DND-41 (cell line): ENCODE measurements at regions not wholly inside any gene's neighbourhood (a gene's known extent, or its start where the extent isn't known, plus 50 kb on each side); places are given as distances from the start of the nearest gene placed in this dataset.

Source experiments
- ATAC-seq: fragments of 200-7000 bp; cut with Tn5 transposase; 3 replicates; pipeline ENCODE4 v1.9.1; 2021; ENCODE audit warnings: low read depth; ENCODE audit not compliant: insufficient read depth
- DNase-seq: peaks from one replicate; pipeline ENCODE4 v3.0.0-alpha.2; 2020
- H2AFZ ChIP-seq: 2 replicates; pipeline ENCODE4 v1.6.0; 2012; ENCODE audit warnings: low read depth, low read length
- H3K27ac ChIP-seq: 2 replicates; pipeline ENCODE4 v1.5.1; 2012; ENCODE audit warnings: low read length, inconsistent platforms
- H3K27me3 ChIP-seq: fragments of 200-600 bp; sonication (generic); 2 replicates; pipeline ENCODE4 v1.6.0; 2012; ENCODE audit warnings: low read length, mild to moderate bottlenecking, inconsistent platforms; ENCODE audit not compliant: insufficient read depth, poor library complexity
- H3K36me3 ChIP-seq: 2 replicates; pipeline ENCODE4 v1.5.1; 2012; ENCODE audit warnings: low read length, inconsistent platforms; ENCODE audit not compliant: insufficient read depth
- H3K4me1 ChIP-seq: 2 replicates; pipeline ENCODE4 v1.5.1; 2012; ENCODE audit warnings: mild to moderate bottlenecking, low read length; ENCODE audit not compliant: insufficient read depth
- H3K4me2 ChIP-seq: 2 replicates; pipeline ENCODE4 v1.6.0; 2012; ENCODE audit warnings: mild to moderate bottlenecking, moderate library complexity, low read length, inconsistent platforms; ENCODE audit not compliant: insufficient read depth
- H3K4me3 ChIP-seq, 2 experiments: fragments of 200-600 bp in 1 of 2; shearing (Covaris generic) in 1 of 2; 2 replicates each; pipeline ENCODE4 v1.5.1; 2012 to 2016; ENCODE audit warnings: inconsistent platforms in 2 of 2, low read length in 2 of 2, mild to moderate bottlenecking in 2 of 2, low read depth in 1 of 2, moderate library complexity in 1 of 2
- H3K79me2 ChIP-seq: 2 replicates; pipeline ENCODE4 v1.6.0; 2012; ENCODE audit warnings: low read length, inconsistent platforms; ENCODE audit not compliant: insufficient read depth
- H3K9ac ChIP-seq: 2 replicates; pipeline ENCODE4 v1.6.0; 2012; ENCODE audit warnings: low read depth, mild to moderate bottlenecking, inconsistent platforms, low read length, moderate library complexity
- H3K9me3 ChIP-seq: 2 replicates; pipeline ENCODE4 v1.5.1; 2012; ENCODE audit warnings: low read length, moderate library complexity, mild to moderate bottlenecking, inconsistent platforms; ENCODE audit not compliant: insufficient read depth, severe bottlenecking
- H4K20me1 ChIP-seq: 2 replicates; pipeline ENCODE4 v1.6.0; 2012; ENCODE audit warnings: low read length; ENCODE audit not compliant: insufficient read depth
- EZH2 ChIP-seq: IDR thresholded peaks from 3 replicates; pipeline ENCODE4 v1.6.1; 2012; ENCODE audit warnings: borderline replicate concordance, low read depth, mild to moderate bottlenecking, moderate library complexity, low read length, inconsistent platforms; ENCODE audit not compliant: severe bottlenecking
- TF ChIP-seq, protein P1 (sequence below): IDR thresholded peaks from 2 replicates; pipeline ENCODE4 v1.5.1; 2012; ENCODE audit warnings: borderline replicate concordance, low read length, moderate library complexity, mild to moderate bottlenecking; ENCODE audit not compliant: poor library complexity, severe bottlenecking; ENCODE audit errors: extremely low read depth

DNA sequence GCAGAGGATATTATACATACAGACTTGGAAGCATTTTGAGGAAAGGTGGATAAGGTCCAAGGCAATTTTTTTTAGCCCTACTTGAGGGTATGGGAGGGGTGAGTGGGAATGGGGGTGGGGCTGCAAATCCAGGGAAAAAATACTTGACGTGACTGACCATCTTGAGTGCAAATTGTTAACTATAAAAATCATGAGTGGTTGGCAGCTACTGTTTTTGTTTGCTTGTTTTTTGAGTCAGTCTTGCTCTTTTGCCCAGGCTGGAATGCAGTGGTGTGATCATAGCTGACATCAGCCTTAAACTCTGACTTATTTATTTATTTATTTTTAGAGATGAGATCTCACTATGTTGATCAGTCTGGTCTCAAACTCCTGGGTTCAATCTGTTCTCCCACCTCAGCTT, 458.8 kb downstream of the PIK3C3 start:
- H4K20me1 ChIP-seq: no peaks in the 10 kb centered on the region
- TF ChIP-seq, protein P1, sequence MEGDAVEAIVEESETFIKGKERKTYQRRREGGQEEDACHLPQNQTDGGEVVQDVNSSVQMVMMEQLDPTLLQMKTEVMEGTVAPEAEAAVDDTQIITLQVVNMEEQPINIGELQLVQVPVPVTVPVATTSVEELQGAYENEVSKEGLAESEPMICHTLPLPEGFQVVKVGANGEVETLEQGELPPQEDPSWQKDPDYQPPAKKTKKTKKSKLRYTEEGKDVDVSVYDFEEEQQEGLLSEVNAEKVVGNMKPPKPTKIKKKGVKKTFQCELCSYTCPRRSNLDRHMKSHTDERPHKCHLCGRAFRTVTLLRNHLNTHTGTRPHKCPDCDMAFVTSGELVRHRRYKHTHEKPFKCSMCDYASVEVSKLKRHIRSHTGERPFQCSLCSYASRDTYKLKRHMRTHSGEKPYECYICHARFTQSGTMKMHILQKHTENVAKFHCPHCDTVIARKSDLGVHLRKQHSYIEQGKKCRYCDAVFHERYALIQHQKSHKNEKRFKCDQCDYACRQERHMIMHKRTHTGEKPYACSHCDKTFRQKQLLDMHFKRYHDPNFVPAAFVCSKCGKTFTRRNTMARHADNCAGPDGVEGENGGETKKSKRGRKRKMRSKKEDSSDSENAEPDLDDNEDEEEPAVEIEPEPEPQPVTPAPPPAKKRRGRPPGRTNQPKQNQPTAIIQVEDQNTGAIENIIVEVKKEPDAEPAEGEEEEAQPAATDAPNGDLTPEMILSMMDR: no peak
- no peak for TF ChIP-seq EZH2
- DNase-seq: no peak
- no peak for ATAC-seq
- no peak overlapping the region for H3K4me3 ChIP-seq
- peaks cover 2% of the 10 kb centered on the region for H3K9me3 ChIP-seq
- no peak overlapping the region for H3K9ac ChIP-seq
- H2AFZ ChIP-seq: no peak overlapping the region
- H3K4me1 ChIP-seq: no peaks in the 10 kb centered on the region
- H3K36me3 ChIP-seq: no peaks in the 10 kb centered on the region
- H3K27ac ChIP-seq: no peak overlapping the region
- H3K79me2 ChIP-seq: no peaks in the 10 kb centered on the region
- no peak overlapping the region for H3K4me2 ChIP-seq
- no peaks in the 10 kb centered on the region for H3K27me3 ChIP-seq

DNA sequence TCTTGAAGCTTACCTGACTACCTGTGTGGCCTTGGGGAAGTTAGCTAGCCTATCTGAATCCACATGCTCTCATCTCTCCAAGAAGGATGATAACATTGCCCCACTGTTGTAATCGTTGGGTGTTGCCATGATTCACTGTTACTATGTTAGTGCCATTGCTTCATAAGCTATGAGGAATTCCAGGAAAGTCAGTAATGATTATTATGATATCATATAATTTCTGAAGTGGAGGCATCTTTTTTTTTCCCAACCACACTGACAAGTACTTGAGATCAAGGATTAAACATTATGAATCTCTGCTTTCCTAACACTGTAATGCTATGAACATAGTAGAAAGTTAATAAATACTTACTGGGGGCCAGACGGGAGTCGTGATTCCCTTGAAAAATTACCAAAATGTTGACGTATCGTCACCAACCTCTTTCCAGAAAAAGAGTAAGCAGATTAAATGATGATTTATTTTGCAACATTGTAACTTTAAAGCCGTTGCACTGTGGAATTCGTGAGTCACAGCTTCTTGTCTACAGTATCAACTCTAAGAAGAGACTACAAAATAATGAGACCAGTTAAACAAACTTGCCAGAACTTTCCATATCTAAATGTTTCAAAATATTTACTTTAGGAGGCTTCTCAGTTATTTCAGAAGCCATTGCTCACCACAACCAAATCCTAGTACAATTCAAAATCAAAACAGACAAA, 459.9 kb downstream of the PIK3C3 start:
- H3K36me3 ChIP-seq: no peaks in the 10 kb centered on the region
- no peak overlapping the region for H2AFZ ChIP-seq
- H3K9ac ChIP-seq: no peak overlapping the region
- H3K9me3 ChIP-seq: no peaks in the 10 kb centered on the region
- H4K20me1 ChIP-seq: no peaks in the 10 kb centered on the region
- no peak overlapping the region for H3K4me2 ChIP-seq
- no peak for ATAC-seq
- no peak overlapping the region for H3K27ac ChIP-seq
- H3K4me3 ChIP-seq: no peak overlapping the region
- H3K27me3 ChIP-seq: no peaks in the 10 kb centered on the region
- no peak for TF ChIP-seq EZH2
- TF ChIP-seq, protein P1: no peak
- H3K4me1 ChIP-seq: no peaks in the 10 kb centered on the region
- DNase-seq: no peak
- no peaks in the 10 kb centered on the region for H3K79me2 ChIP-seq

DNA sequence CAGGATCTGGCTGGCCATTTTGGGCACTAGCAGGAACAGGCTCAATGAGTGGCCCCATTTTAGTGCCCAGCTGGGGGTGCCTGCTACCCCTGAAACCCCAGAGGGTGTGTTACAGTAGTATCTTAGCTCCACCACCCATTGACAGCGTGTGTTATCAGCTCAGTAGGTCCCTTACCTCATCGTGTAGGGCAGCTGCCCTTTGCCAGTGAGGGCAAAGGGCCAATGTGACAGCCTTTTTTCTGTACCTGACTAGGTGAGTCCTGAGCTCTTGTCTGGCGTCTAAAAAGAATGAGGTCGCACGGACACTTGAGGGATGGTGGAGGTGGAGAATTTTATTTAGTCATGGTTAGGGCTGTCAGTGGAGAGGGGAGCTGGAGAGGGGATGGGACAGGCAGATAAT, 462.2 kb downstream of the PIK3C3 start:
- H3K9ac ChIP-seq: no peak overlapping the region
- ATAC-seq (no peak), DNase-seq (no peak)
- no peak overlapping the region for H3K4me3 ChIP-seq
- no peaks in the 10 kb centered on the region for H4K20me1 ChIP-seq
- no peak for TF ChIP-seq EZH2
- TF ChIP-seq, protein P1: no peak
- no peaks in the 10 kb centered on the region for H3K79me2 ChIP-seq
- H3K4me2 ChIP-seq: no peak overlapping the region
- H3K4me1 ChIP-seq: no peaks in the 10 kb centered on the region
- H3K27me3 ChIP-seq: no peaks in the 10 kb centered on the region
- H2AFZ ChIP-seq: no peak overlapping the region
- no peaks in the 10 kb centered on the region for H3K9me3 ChIP-seq
- H3K36me3 ChIP-seq: no peaks in the 10 kb centered on the region
- H3K27ac ChIP-seq: no peak overlapping the region

DNA sequence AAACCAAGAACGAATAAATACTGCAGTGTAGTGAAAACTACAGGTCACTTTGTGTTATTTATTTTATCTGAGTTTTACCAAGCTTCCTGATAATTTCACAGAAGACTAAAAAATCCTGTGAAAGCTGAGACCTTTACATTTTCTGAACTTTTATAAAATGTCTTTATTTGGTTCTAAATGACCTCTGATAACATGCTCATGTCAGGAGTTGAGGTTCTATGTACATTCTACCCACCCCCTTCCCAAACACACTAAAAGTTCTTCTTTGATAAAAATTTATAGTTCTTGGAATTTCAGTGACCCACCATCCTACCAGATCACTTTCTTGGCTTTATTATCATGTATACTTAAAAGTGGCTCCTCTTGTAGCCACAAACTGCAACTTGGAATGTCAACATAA, 463.1 kb downstream of the PIK3C3 start:
- Histone ChIP-seq H4K20me1 (no peaks in the 10 kb centered on the region), H2AFZ (no peak overlapping the region), H3K4me2 (no peak overlapping the region), H3K9ac (no peak overlapping the region), H3K4me3 (no peak overlapping the region), H3K27ac (no peak overlapping the region), H3K9me3 (no peaks in the 10 kb centered on the region), H3K4me1 (no peaks in the 10 kb centered on the region), H3K79me2 (no peaks in the 10 kb centered on the region), H3K27me3 (no peaks in the 10 kb centered on the region), H3K36me3 (no peaks in the 10 kb centered on the region)
- ATAC-seq (no peak), DNase-seq (no peak)
- no peak for TF ChIP-seq EZH2
- TF ChIP-seq, protein P1: no peak
